D341Med (cell line): ENCODE measurements at regions not wholly inside any gene's neighbourhood (a gene's known extent, or its start where the extent isn't known, plus 50 kb on each side); places are given as distances from the start of the nearest gene placed in this dataset.
"Not testable (repeated sequence)": the region's sequence is repeated elsewhere in the genome, so short reads cannot be mapped to it uniquely, and the experiment has no call there.

Source experiments
- DNase-seq: peaks from one replicate; pipeline ENCODE4 v3.0.0; 2012; ENCODE audit warnings: low spot score

DNA sequence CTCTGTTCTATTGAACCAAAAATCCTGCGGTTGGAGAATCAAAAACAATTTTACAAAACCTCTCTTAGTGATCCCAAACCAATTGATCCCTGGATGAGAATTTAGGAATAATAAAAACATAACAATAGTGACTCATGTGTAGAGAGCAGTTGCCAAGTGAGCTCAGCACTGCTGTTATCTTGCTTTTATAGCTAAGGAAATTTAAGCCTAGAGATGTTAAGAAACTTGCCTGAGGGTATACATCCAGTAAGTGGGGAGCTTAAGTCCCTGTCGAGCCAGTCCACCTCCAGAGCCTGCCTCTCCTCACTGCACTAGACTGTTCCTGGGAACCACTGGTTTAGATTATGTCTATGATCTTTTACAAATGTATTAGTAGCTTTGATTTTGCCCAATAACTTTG, 358.4 kb upstream of the LMCD1 start:
- DNase-seq: no peak

DNA sequence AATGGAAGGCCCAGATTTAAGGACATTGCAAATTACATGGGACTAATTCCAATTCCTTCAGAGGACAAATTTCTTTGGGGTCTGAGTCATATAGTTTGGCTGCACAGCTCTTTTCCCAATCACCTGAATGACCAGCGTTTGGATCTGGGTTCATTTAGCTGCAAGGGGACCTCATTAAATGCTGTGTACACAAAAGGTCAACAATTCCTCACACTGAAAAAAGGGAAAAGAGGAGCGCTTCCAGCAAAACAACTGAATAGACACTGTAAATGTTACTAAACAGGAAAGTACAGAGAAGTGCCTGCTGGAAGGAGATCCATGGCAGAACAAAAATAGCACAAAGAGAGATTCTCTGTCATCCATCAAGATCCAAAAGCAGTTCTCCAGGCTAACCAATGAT, 356.0 kb upstream of the LMCD1 start:
- no peak for DNase-seq

DNA sequence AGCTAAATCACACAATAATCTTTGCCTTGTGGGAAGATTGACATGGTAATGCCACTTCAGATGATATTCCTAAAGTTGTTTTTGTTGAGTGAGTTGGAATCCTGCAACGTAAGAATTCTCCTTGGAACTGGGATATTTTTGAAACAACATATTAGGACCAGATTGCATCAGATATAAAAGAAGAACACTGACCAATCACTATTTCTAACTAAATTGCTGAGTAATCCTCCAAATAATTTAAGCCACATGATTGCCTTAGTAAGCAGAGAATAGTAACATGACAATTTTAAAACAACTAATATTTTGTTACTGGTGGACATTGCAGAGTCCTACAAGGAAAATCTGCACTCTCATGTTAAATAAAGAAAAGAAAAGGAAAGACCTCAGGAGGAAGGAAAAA, 353.9 kb upstream of the LMCD1 start:
- DNase-seq: no peak

DNA sequence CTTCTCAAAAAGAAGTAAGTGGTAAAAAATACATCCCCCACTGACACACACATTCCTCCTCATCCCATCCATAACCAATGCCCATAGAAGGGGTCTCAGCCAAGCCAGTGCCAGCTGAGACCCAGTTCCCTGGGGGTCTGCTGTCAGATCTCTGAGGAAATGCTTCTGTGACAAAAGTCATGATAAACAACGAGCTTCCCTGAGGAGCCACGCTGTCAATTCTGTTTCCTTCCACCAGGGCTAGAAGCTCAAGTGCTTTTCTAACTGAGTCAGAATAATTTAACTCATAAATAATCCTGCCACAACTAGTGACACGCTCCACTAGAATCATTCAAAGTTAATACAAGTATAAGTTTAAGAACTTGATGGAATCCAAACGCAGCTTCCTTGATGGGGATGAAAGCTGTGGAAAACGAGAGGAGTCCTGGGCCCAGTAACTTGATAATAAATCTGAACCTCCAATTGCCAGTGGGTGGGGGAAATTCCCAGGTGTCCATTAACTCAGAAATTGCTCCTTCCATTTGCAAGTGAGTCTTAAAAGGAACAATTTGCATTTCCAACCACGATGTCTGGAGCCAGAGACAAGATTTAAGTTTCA, 348.7 kb upstream of the LMCD1 start:
- no peak for DNase-seq

DNA sequence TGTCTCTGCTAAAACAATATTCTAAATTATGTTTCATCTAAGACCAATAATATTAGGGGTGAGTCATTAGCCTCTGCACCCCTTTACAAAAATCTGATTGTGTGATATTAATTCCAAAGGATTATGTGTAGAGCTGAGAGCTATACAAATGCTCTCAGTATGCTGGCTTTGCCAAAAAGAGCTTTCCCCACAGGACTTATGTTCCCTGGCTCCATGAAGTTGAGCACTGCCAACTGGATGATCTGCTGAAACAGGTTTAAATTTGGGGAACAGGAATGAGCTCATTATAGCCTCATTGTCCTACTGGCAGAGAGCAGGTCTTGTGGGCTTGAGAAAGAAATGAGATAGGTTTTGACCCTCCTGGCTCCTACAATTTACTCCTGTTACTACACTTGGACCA, 347.8 kb upstream of the LMCD1 start:
- DNase-seq: no peak

DNA sequence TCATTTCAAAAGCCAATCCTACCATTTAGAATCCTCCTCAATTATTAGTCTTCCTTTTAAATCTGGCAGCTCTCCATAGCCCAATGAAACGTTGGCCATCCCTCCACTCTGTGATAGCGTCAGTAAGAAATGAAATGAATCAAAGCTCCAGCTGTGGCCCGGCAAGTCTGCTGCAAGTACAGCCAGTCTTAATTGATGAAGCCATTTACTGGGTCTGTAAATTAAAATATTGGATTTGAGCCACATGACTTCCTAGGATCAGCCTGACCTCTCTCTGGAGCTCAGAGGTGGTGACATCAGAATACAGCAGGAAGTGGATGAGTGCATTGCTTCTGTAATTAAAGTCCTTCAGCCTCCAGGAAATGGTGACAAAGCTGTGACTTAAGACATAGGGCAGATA, 347.0 kb upstream of the LMCD1 start:
- no peak for DNase-seq

DNA sequence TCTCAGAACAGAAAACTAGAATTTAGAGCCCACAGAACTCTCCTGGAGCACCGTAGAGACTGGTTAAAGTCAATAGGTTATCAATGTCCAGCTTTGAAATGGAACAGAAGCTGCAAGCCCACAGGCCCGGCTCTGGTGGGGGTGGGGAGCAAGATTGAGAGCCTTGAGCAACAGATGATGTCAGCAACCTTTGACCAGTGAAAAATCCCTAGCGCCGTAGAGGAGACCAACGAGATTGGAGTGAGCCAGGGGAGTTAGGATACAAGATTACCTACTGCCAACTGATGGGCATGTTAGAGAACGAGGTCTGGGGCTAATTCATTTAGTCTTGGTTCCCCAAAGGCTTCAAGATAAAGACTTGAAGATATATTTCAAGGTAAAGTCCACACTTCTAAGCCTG, 345.5 kb upstream of the LMCD1 start:
- DNase-seq: no peak

DNA sequence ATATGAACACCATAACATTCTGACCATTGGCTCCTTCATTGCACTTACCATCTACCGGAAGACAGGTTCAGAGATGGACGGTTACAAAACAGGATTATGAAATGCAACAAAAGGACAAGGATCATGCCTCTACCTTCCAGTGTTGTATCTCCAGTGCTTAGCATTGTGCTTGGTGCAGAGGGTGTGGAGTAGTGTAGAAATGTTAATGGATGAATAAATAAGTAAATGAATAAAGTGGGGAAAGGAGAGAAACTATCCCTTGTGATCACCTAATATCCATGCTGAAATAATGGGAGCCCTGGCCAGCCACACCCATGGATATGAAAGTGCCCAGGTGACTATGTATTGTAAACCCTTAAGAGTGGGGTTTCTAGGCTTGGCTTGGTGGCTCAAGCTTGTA, 344.8 kb upstream of the LMCD1 start:
- no peak for DNase-seq

DNA sequence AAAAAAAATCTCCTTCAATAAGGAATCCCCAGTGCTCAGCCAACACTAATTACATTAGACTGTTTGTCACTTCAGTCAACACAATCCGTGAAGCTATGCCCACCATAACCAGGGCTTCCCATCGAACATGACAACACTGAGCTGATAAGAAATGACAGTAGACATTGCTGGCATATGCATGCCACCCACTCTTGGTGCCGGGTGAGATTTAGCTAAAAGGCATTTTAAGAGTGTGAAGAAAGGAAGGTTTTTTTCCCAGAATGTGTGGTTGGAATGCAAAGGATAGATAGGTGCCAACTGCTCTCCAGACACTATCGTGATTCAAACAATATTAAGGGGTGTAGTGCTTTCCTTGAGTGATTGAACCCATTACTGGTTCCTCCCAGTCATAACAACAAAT, 344.0 kb upstream of the LMCD1 start:
- no peak for DNase-seq

DNA sequence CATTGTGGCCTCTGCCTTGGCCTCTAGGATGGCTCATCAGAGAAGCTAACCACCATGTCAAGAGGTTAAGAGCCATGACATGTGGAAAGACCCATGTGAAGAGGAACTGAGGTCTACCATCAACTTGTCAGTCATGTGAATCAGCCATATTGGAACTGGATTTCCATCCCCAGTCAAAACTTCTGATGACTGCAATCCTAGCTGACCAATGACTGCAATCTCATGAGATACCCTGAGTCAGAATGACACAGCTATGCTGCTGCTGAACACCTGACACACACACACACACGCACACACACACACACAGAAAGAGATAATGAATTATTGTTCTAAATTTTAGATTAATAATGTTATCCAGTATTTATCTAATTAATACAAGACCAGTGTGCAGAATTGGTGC, 337.5 kb upstream of the LMCD1 start:
- DNase-seq: no peak

DNA sequence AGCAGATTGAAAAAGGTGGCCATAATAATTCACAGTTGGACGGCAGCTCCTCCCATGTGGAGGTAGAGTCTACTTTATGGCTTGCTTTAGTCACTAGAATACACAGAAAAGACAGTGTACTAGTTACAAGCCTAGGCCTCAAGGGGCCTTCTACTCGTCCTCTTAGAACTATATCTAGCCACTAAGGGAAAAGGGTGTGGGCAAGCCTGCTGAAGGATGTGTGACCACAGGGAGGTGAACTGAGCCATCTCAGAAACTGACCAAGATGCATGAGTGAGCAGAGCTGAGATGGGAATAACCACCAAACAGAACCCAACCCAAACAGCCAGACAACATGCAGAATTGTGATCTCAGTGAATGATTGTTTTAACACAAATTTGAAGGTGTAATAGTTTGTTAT, 335.6 kb upstream of the LMCD1 start:
- no peak for DNase-seq

DNA sequence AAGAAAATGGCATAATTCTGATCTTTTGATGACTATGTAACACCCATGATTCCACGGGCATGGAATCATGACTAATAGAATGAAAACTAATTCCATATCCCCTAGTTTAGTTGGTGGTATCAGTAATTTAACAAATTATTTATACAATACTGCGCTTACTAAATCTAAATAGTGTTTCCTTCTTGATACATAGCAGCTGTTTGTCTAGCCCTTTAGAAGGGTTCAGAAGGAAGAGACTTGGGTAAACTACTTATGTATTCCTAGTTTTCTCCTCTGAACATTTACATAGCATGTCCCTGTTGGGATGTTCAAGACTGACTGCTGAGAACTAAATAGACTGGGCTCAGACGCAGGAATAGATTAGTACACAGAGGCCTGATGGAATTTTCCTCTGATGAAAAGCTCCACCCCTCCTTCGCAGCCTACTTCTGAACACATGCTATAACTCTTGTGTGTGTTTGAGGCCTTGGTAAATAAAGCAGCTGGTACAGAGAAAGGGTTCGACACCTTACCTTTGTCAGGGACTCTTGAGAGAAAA, 330.6 kb upstream of the LMCD1 start:
- DNase-seq: no peak

DNA sequence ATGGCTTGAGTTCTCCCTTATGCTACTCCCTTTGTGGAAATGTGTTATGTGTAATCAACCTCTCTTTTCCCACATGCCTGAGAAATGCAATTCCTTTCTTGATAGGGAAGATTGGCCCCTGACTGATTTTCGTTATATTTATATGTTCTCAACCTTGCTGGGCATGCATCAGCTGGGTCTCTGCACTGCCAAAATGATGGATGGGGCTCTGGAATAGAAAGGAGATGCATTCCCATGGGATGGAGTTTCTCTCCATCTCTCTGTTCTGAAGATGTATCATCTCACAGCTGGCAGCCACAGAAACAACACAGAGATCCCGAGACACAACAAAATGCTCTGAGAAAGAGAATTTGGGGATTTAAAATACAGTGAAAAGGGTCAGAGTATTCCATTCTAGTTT, 327.7 kb upstream of the LMCD1 start:
- DNase-seq: no peak

DNA sequence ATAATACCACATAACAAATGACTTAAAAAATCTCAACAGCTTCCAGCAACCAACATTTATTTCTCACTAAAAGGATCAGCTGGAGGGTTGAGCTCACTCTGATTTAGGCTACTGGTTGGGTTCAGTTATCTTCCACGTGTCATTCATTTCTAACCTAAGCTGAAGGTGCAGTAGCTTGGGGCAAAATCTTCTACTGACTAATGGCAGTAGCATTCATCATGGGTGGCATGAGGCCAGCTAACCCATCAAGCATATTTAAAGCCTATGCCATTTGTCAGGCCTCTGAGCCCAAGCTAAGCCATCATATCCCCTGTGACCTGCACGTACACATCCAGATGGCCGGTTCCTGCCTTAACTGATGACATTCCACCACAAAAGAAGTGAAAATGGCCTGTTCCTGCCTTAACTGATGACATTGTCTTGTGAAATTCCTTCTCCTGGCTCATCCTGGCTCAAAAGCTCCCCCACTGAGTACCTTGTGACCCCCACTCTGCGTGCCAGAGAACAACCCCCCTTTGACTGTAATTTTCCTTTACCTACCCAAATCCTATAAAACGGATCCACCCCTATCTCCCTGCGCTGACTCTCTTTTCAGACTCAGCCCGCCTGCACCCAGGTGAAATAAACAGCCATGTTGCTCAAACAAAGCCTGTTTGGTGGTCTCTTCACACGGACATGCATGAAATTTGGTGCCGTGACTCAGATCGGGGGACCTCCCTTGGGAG, 324.7 kb upstream of the LMCD1 start:
- DNase-seq: not testable (repeated sequence)

DNA sequence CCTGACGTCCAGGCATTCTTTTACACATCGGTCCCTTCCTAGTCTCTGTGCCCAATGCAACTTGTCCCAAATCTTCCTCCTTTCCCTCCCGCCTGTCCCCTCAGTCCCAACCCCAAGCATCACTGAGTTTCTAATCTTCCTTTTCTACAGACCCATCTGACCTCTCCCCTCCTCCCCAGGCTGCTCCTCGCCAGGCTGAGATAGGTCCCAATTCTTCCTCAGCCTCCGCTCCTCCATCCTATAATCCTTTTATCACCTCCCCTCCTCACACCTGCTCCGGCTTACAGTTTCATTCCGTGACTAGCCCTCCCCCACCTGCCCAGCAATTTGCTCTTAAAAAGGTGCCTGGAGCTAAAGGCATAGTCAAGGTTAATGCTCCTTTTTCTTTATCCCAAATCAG, 323.1 kb upstream of the LMCD1 start:
- not testable (repeated sequence) for DNase-seq

DNA sequence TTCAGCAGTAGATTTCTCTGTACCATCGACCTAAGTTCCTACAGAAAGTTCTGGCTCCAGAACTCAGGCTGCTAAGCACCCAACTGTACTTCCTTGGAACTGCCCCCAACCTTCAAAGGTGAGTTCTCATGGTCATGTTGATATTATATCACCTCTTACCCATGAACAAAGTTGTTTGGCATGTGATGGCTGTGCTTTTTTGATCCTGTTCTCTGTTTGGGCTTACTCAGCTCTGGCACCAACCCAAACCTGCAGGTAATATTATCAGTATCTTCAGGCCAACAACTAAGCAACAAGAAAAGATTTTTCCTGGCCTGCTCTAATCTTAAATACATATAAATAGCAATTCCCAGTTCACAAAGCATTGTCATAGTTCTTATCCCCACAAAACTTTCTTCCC, 318.7 kb upstream of the LMCD1 start:
- DNase-seq: no peak

DNA sequence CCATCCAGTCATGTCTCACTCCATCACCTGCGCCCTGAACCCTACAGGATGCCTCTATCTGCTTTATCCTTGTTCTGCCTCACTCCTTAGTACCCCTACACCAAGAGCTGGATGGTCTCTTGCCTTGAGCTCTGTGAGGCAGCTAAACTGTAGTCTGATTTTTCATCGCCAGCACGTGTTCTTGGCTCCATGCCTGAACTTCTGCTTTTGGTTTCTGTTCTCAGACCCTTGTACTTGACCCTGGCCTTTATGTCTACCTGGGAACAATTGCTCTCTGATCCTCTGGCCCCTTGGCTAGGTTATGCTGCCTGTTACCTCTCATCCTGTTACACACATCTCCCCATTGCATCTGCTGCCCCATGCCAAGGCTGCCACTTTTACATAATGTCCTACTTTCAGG, 318.0 kb upstream of the LMCD1 start:
- DNase-seq: no peak

DNA sequence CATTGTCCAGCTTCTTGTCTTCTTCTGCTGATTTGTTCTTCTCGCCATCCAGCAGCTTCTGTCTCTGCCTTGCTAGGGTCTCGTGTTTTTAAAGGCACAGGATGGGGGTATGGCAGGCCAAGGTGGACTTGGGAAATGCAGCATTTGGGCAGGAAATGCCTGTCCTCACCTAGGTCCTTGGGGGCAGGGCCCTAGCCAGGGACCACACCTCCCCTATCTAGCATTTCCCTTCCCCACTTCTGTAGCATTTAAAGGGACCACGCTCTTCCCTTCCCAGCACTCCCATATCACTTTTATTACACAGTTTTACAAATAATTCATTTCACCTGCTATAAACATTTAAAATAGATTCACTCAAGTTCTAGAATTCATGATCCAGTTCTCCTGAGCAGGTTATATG, 315.4 kb upstream of the LMCD1 start:
- no peak for DNase-seq

DNA sequence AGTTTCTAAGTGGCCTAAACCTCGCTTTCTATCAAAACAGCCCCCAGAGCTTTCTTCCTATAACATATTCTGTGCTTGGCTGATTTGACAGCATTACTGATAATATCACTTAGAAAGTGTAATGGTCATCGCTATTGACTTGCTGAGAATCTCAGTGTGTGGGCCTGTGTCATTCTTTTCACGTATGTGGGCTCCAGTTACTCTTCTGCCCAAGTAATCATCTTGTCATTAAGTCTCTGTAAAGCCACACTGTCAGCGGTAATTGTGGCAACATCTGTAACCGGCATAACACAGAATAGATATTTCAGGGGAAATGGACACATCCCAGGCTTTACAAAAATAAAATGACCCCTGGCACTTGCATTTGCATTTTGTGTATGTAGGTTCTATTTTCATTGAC, 313.6 kb upstream of the LMCD1 start:
- DNase-seq: no peak

DNA sequence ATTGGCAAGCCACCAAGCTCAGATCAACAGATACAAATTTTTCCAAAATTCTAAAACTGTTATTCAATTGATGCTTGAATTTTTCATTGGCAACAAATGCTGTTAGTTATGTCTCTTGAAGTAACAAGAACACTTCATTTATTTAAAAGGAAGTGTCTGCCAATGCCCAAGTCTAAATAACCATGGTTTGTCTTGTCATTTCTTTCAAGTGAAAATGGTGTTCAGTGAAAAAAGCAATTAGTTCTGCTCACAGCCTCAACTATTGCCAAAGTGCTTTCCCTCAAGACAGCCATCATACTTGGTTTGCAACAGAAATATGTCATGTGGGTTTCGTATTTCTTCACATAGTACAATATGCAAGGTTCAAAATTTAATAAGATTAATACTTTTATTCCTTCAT, 312.6 kb upstream of the LMCD1 start:
- DNase-seq: no peak

DNA sequence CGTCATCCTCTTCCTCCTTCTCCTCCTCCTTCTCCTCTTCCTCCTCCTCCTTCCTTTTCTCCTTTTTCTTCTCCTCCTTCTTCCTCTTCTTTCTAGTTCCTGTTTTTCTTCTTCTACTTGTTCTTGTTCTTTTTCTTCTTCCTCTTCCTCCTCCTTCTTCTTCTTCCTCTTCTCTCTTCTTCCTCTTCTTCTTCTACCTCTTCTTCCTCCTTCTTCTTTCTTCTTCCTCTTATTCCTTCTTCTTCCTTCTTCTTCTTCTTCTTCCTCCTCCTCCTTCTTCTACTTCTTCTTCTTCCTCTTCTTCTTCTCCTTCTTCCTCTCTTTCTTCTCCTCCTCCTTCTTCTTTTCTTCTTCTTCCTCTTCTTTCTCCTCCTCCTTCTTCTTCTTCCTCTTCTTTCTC, 310.2 kb upstream of the LMCD1 start:
- no peak for DNase-seq

DNA sequence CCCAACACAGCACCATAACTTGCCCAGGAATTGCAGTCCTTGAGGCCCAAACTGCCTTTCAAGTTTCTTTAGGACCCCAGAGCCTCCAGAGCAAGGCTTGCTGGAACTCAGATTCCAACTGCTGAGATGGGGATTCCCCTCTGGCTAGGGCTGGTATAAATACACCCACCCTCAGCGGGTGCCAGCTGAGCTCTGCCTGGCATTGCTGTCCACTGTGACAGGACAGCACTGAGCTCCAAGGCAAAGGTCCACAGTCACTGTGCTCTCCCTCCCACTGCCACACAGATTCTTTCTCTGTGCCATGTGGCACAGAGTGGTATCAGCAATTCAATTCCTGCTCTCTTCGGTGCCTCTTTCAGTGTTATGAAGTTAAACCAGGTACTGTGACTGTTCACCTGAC, 304.2 kb upstream of the LMCD1 start:
- no peak for DNase-seq

DNA sequence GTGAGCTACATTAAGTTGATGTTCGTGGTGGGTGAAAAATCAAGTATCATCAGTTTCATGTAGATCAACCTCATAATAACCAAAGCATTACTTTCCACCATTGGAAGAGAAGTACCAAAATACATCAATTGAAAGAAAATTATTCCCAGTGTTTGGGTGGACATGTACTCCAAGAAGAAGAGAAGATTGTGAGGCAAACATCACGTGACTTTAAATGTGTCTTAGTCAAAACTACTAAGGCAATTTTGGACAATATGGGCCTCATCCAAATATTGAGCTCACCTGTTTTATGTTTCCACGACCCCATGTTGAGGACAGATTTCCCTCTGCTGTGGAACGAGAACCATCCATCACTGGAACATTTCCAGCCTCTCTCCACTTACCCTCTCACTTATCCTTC, 303.0 kb upstream of the LMCD1 start:
- DNase-seq: no peak

DNA sequence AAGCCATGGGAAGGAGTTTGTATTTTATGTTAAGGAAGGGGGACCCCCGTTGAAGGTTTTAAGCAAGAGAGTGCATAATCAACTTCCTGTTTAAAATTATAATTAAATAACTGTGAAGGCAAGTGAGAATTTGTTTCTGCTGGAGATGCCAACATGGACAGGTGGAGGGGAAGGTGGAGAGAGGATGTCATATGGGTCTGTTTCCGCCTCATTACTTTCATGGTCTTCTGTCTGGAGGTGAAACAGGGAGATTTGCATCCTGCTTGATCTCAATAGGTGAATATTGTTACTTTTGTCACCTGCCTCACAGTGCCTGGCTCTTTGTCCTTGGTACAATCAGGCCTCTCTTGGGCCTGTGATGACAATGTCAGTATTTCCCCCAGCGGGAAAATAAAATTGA, 300.6 kb upstream of the LMCD1 start:
- DNase-seq: no peak
